ENCODE measurements at regions not wholly inside any gene's neighbourhood (a gene's known extent, or its start where the extent isn't known, plus 50 kb on each side); places are given as distances from the start of the nearest gene placed in this dataset.

- TF ChIP-seq CTCF (CRISPR knock-in tag; IDR thresholded peaks at IDR 0.05) (no peak), NFE2L2 (IDR thresholded peaks at IDR 0.05; ENCODE audit: low read length) (no peak), TCF12 (IDR thresholded peaks at IDR 0.05) (no peak), TCF12 (CRISPR knock-in tag; IDR thresholded peaks at IDR 0.05) (no peak), HDAC1 (CRISPR knock-in tag; IDR thresholded peaks at IDR 0.05) (no peak), RNF219 (CRISPR knock-in tag; IDR thresholded peaks at IDR 0.05) (no peak), ZSCAN29 (CRISPR knock-in tag; conservative IDR thresholded peaks at IDR 0.05) (no peak), ZNF777 (CRISPR knock-in tag; IDR thresholded peaks at IDR 0.05) (no peak), MXI1 (IDR thresholded peaks at IDR 0.05; ENCODE audit: borderline replicate concordance, low read depth, low read length) (no peak), BRF2 (CRISPR knock-in tag; IDR thresholded peaks at IDR 0.05) (no peak), KLF9 (CRISPR knock-in tag; IDR thresholded peaks at IDR 0.05; ENCODE audit: low read depth) (no peak), SP1 (IDR thresholded peaks at IDR 0.05) (no peak), SP1 (CRISPR knock-in tag; IDR thresholded peaks at IDR 0.05) (no peak), ZNF281 (CRISPR knock-in tag; IDR thresholded peaks at IDR 0.05; ENCODE audit: borderline replicate concordance) (no peak), NPAS2 (CRISPR knock-in tag; IDR thresholded peaks at IDR 0.05; ENCODE audit: borderline replicate concordance) (no peak)
These were observed 387.6 kb downstream of the BRINP2 start for GRCh38 chr1:177558372-177558771.

Data from HepG2 (cell line).